ENCODE measurements at regions not wholly inside any gene's neighbourhood (a gene's known extent, or its start where the extent isn't known, plus 50 kb on each side); places are given as distances from the start of the nearest gene placed in this dataset.

DNA sequence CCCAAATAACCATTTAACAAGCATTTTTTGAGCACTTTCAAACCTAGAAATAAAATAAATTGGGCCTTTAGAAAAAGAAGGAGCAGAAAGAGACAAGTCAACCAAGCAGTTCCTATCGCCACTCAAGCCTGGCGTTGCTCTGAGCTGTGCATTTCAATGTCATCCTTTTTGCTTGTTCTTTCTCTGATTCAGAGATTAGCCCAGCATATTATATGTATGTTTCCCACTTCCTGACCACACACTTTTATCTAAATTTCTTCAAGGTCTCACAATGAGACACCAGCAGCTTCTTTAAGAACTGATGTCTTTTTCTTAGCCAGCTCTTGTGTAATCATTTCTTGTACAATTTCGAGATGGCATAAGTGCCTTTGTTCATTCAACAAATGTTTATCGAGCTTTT, 344.5 kb upstream of the ID2 start:
- TF ChIP-seq POLR2A (IDR thresholded peaks at IDR 0.05; ENCODE audit: low read depth, low read length): no peak
- TF ChIP-seq POLR2AphosphoS5 (IDR thresholded peaks at IDR 0.05; ENCODE audit: low read depth, low read length): no peak

Measured in GM12891 (cell line).